ENCODE measurements at regions not wholly inside any gene's neighbourhood (a gene's known extent, or its start where the extent isn't known, plus 50 kb on each side); places are given as distances from the start of the nearest gene placed in this dataset.

DNA sequence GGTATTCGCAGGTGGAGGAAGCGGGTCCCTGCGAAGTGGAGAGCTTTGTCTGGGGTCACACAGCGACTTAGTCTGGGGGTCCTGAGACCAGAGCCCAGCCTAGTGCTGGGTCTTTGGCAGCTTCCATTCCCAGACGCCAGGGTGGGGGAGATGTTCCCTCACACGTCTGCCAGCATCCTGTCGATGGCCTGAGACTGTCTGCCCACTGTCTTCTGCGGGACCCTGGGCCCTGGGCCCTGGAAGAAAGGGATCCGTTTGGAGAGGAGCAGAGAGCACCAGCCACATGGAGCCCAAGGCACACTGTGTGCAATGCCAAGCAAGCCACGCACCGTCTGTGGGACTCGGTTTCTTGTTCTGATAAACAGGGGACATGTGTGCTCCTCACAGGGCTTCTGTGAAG is 197.2 kb downstream of the KIF26A start:
- Histone ChIP-seq H3K9ac (ENCODE audit: low read depth, low read length) (no peak overlapping the region), H3K9me3 (replicated peaks; ENCODE audit: low read length) (no peaks in the 10 kb centered on the region), H3K27me3 (ENCODE audit: control insufficient read depth, insufficient read depth, low read length) (peaks cover 15% of the 10 kb centered on the region), H3K4me3 (ENCODE audit: low read length) (no peak overlapping the region), H3K36me3 (ENCODE audit: insufficient read depth, low read length) (no peaks in the 10 kb centered on the region), H3K4me1 (ENCODE audit: control insufficient read depth, insufficient read depth, low read length) (no peaks in the 10 kb centered on the region), H3K4me2 (ENCODE audit: low read length) (no peak overlapping the region)

DNA sequence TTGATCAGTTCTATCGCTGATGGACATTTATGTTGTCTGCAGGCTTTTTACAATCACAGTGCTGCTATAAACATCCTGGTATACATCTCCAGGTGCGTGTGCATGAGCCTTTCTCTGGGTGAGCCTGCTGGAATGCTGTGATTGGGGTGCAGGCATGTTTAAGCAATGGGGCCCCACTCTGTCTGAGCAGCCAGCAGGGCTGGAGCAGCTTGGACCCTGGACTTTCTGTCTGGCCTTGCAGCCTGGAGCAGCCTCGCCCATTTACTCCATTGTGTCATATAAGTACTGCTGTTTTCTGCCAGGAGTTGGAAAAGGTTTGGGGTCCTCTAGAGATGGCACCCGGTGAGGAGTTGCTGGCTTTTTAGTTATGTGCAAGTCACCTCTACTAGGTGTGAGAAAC is 199.0 kb downstream of the KIF26A start:
- peaks cover 15% of the 10 kb centered on the region for H3K27me3 ChIP-seq (ENCODE audit: control insufficient read depth, insufficient read depth, low read length)
- no peaks in the 10 kb centered on the region for H3K36me3 ChIP-seq (ENCODE audit: insufficient read depth, low read length)
- H3K4me1 ChIP-seq (ENCODE audit: control insufficient read depth, insufficient read depth, low read length): no peaks in the 10 kb centered on the region
- no peaks in the 10 kb centered on the region for H3K9me3 ChIP-seq (replicated peaks; ENCODE audit: low read length)
- H3K4me3 ChIP-seq (ENCODE audit: low read length): no peak overlapping the region
- H3K9ac ChIP-seq (ENCODE audit: low read depth, low read length): no peak overlapping the region
- no peak overlapping the region for H3K4me2 ChIP-seq (ENCODE audit: low read length)

DNA sequence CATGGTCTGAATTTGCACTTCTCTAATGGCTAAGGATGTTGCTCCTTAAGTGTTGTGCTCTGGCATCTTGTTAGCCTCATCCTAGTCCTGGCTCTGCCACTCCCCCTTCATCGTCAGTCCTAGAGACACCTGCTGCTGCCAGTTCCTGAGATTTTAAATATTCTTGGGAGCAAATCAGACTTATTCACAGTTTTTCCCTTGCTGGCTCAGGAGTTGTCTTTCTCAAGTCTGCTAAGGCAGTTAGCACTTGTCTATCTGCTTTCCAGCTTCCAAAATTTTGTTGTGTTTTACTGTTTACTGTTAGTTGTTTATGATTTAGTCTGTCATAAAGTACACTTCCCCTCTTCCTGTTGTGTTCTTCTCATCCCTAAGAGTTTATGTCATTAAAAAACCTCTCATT is 201.0 kb downstream of the KIF26A start:
- Histone ChIP-seq H3K4me2 (ENCODE audit: low read length) (no peak overlapping the region), H3K27me3 (ENCODE audit: control insufficient read depth, insufficient read depth, low read length) (peaks cover 2% of the 10 kb centered on the region), H3K9me3 (replicated peaks; ENCODE audit: low read length) (no peaks in the 10 kb centered on the region), H3K4me3 (ENCODE audit: low read length) (no peak overlapping the region), H3K36me3 (ENCODE audit: insufficient read depth, low read length) (no peaks in the 10 kb centered on the region), H3K4me1 (ENCODE audit: control insufficient read depth, insufficient read depth, low read length) (no peaks in the 10 kb centered on the region), H3K9ac (ENCODE audit: low read depth, low read length) (no peak overlapping the region)

DNA sequence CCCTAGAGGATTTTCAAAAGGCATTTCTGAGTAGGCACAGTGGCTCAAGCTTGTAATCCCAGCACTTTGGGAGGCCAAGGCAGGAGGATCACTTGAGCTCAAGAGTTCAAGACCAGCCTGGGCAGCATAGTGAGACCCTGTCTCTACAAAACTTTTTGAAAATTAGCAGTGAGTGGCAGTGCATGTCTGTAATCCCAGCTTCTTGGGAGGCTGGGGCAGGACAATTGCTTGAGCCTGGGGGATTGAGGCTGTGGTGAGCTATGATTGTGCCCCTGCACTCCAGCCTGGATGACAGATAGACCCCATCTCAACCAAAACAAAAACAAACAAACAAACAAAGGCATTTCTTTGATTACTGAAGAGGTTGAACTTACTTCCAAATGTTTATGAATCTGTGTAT is 201.4 kb downstream of the KIF26A start:
- no peak overlapping the region for H3K4me3 ChIP-seq (ENCODE audit: low read length)
- no peaks in the 10 kb centered on the region for H3K27me3 ChIP-seq (ENCODE audit: control insufficient read depth, insufficient read depth, low read length)
- H3K4me2 ChIP-seq (ENCODE audit: low read length): no peak overlapping the region
- H3K9me3 ChIP-seq (replicated peaks; ENCODE audit: low read length): no peaks in the 10 kb centered on the region
- no peaks in the 10 kb centered on the region for H3K36me3 ChIP-seq (ENCODE audit: insufficient read depth, low read length)
- H3K9ac ChIP-seq (ENCODE audit: low read depth, low read length): no peak overlapping the region
- no peaks in the 10 kb centered on the region for H3K4me1 ChIP-seq (ENCODE audit: control insufficient read depth, insufficient read depth, low read length)

GRCh38 chr14:104341532-104342434 is 203.4 kb downstream of the KIF26A start:
- H3K27me3 ChIP-seq (ENCODE audit: control insufficient read depth, insufficient read depth, low read length): no peaks in the 10 kb centered on the region
- no peak overlapping the region for H3K4me2 ChIP-seq (ENCODE audit: low read length)
- no peak overlapping the region for H3K9ac ChIP-seq (ENCODE audit: low read depth, low read length)
- no peaks in the 10 kb centered on the region for H3K36me3 ChIP-seq (ENCODE audit: insufficient read depth, low read length)
- no peaks in the 10 kb centered on the region for H3K9me3 ChIP-seq (replicated peaks; ENCODE audit: low read length)
- no peaks in the 10 kb centered on the region for H3K4me1 ChIP-seq (ENCODE audit: control insufficient read depth, insufficient read depth, low read length)
- no peak overlapping the region for H3K4me3 ChIP-seq (ENCODE audit: low read length)

DNA sequence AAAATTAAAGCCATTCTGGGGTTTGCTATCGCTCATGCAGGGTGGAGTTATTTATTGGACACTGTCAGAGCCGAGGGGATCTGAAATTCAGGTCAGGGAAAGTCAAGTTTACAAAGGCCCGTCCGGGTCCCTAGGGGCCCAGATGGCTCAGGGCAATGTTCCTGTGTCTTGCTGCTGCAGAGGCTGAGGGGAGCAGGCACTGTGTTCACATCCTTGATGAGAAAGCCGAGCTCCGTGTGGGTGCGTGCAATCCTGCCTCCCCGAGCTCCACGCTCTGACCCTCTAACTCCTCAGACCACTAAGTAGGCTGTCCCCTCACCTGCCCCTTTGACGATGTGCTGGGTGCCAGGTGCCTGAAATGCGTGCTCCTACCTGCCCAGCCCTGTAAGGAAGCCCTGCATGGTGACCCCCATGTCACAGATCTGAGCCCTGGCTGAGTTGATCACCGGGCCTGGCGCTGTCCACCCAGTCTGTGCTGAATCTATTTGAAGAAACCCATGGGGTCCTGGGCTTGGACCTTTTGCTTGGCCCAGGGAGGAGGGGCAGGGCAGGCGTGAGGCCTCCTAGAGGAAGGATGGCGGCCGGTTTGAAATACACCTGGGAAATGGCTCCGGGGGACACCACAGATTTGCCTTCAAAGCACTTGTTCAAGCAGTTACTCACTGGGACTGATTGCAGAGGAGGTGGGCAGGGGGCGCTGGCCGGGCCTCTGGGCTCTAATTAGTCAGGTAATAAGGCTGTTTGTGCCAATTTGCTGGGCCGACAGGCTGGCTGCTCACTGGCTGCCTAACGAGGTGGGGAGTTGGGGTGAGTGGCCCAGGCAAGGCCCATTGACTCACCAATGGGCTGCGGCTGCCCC is 204.3 kb downstream of the KIF26A start:
- Histone ChIP-seq H3K4me1 (ENCODE audit: control insufficient read depth, insufficient read depth, low read length) (no peaks in the 10 kb centered on the region), H3K9me3 (replicated peaks; ENCODE audit: low read length) (no peaks in the 10 kb centered on the region), H3K27me3 (ENCODE audit: control insufficient read depth, insufficient read depth, low read length) (no peaks in the 10 kb centered on the region), H3K4me2 (ENCODE audit: low read length) (no peak overlapping the region), H3K36me3 (ENCODE audit: insufficient read depth, low read length) (no peaks in the 10 kb centered on the region), H3K4me3 (ENCODE audit: low read length) (no peak overlapping the region), H3K9ac (ENCODE audit: low read depth, low read length) (no peak overlapping the region)

DNA sequence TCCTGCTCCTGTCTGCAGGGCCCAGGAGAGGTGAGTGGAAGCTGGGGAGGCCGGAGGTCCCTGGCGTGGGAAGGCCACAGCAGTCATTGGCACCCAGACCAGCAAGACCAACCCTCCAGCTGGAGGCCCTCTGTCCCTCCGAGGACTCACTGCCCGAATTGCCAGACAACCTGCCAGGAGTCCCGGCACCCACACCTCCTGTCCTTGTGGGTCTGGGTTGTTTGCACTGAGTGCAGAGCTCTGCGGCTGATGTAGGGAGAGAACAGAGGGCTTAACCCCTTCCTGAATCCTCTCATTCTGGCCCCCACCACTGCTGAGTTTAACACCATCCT is 204.9 kb downstream of the KIF26A start:
- no peak overlapping the region for H3K4me3 ChIP-seq (ENCODE audit: low read length)
- no peaks in the 10 kb centered on the region for H3K9me3 ChIP-seq (replicated peaks; ENCODE audit: low read length)
- no peak overlapping the region for H3K4me2 ChIP-seq (ENCODE audit: low read length)
- no peaks in the 10 kb centered on the region for H3K36me3 ChIP-seq (ENCODE audit: insufficient read depth, low read length)
- H3K9ac ChIP-seq (ENCODE audit: low read depth, low read length): no peak overlapping the region
- H3K4me1 ChIP-seq (ENCODE audit: control insufficient read depth, insufficient read depth, low read length): no peaks in the 10 kb centered on the region
- H3K27me3 ChIP-seq (ENCODE audit: control insufficient read depth, insufficient read depth, low read length): no peaks in the 10 kb centered on the region

GRCh38 chr14:104343690-104344640 is 205.6 kb downstream of the KIF26A start:
- Histone ChIP-seq H3K4me3 (ENCODE audit: low read length) (no peak overlapping the region), H3K36me3 (ENCODE audit: insufficient read depth, low read length) (no peaks in the 10 kb centered on the region), H3K9ac (ENCODE audit: low read depth, low read length) (no peak overlapping the region), H3K4me2 (ENCODE audit: low read length) (no peak overlapping the region), H3K9me3 (replicated peaks; ENCODE audit: low read length) (no peaks in the 10 kb centered on the region), H3K27me3 (ENCODE audit: control insufficient read depth, insufficient read depth, low read length) (no peaks in the 10 kb centered on the region), H3K4me1 (ENCODE audit: control insufficient read depth, insufficient read depth, low read length) (no peaks in the 10 kb centered on the region)

- no peaks in the 10 kb centered on the region for H3K27me3 ChIP-seq (ENCODE audit: control insufficient read depth, insufficient read depth, low read length)
Measured at GRCh38 chr14:104344818-104345620, 206.6 kb downstream of the KIF26A start.

DNA sequence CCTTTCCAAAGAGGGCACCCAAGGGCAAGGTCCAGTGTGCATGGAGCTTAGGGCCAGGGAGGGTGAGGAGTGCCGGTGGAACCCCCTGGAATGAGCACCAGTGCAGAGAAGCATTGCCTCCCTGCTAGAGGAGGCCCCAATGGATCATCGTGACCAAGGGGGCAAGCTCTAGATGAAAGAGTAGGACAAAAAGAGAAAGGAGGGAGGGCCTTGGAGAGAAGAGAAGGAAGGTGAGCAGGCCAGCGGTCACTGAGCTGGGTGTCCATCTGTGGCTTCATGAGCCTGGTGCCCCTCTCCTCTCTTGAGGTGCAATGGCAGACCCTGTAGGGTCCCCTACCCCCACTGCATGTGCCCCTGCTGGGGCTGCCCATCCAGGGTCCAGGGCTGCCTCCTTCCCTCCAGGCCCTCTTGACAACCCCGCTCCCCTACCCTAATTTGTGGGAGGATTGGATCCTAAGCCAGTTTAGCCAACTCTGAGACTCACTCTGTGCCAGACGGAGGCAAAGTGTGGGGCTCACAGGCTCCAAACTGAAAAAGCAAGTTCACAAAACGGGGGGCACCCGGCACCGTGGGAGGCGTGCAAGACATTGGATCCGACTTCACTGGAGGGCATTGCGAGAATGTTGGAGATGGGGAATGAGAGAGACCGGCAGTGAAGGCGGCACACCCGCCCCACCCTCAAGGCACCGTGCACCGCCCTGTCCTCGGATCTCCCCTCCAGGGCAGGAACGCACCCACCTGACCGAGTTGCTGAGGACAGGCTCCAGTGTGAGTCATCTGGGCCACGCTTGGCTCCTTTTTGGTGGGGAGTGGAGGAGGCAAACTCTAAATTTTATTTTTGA is 207.5 kb downstream of the KIF26A start:
- Histone ChIP-seq H3K4me2 (ENCODE audit: low read length) (no peak overlapping the region), H3K27me3 (ENCODE audit: control insufficient read depth, insufficient read depth, low read length) (no peaks in the 10 kb centered on the region), H3K4me3 (ENCODE audit: low read length) (no peak overlapping the region), H3K36me3 (ENCODE audit: insufficient read depth, low read length) (no peaks in the 10 kb centered on the region), H3K4me1 (ENCODE audit: control insufficient read depth, insufficient read depth, low read length) (no peaks in the 10 kb centered on the region), H3K9me3 (replicated peaks; ENCODE audit: low read length) (no peaks in the 10 kb centered on the region), H3K9ac (ENCODE audit: low read depth, low read length) (no peak overlapping the region)

More at GRCh38 chr14:104344818-104345620, 206.6 kb downstream of the KIF26A start:
- Histone ChIP-seq H3K9me3 (replicated peaks; ENCODE audit: low read length) (no peaks in the 10 kb centered on the region), H3K9ac (ENCODE audit: low read depth, low read length) (no peak overlapping the region), H3K36me3 (ENCODE audit: insufficient read depth, low read length) (no peaks in the 10 kb centered on the region), H3K4me2 (ENCODE audit: low read length) (no peak overlapping the region), H3K4me1 (ENCODE audit: control insufficient read depth, insufficient read depth, low read length) (no peaks in the 10 kb centered on the region), H3K4me3 (ENCODE audit: low read length) (no peak overlapping the region)
